Hepatocyte (in vitro differentiated cells): ENCODE measurements at regions not wholly inside any gene's neighbourhood (a gene's known extent, or its start where the extent isn't known, plus 50 kb on each side); places are given as distances from the start of the nearest gene placed in this dataset.
A peak's percentile ranks its signal among the peaks of the same experiment; 100 is the strongest.

ENCODE experiments used
- DNase-seq: peaks from one replicate; pipeline ENCODE4 v3.0.0-alpha.2; 2016; ENCODE audit warnings: low spot score
- H2AFZ ChIP-seq: fragments of 200-600 bp; sonication (generic); 2 replicates; pipeline ENCODE4 v1.6.0; 2016; ENCODE audit warnings: antibody characterized with exemption, mild to moderate bottlenecking
- H3K27ac ChIP-seq: fragments of 200-600 bp; sonication (generic); 2 replicates; pipeline ENCODE4 v1.5.1; 2016; ENCODE audit warnings: mild to moderate bottlenecking
- H3K27me3 ChIP-seq: fragments of 200-600 bp; sonication (generic); 2 replicates; pipeline ENCODE4 v1.6.1; 2016
- H3K36me3 ChIP-seq: fragments of 200-600 bp; sonication (generic); replicated peaks from 2 replicates; pipeline ENCODE4 v1.5.1; 2016; ENCODE audit warnings: low read depth; ENCODE audit not compliant: insufficient read depth
- H3K4me1 ChIP-seq: fragments of 200-600 bp; sonication (generic); 2 replicates; pipeline ENCODE4 v1.5.1; 2016; ENCODE audit warnings: mild to moderate bottlenecking, moderate library complexity; ENCODE audit not compliant: insufficient read depth
- H3K4me2 ChIP-seq: fragments of 200-600 bp; sonication (generic); 2 replicates; pipeline ENCODE4 v1.6.0; 2016
- H3K4me3 ChIP-seq: fragments of 200-600 bp; sonication (generic); 2 replicates; pipeline ENCODE4 v1.5.1; 2016; ENCODE audit warnings: mild to moderate bottlenecking
- H3K79me2 ChIP-seq: fragments of 200-600 bp; sonication (generic); 2 replicates; pipeline ENCODE4 v1.6.0; 2017; ENCODE audit warnings: mild to moderate bottlenecking
- H3K9me2 ChIP-seq: fragments of 200-600 bp; sonication (generic); replicated peaks from 2 replicates; pipeline ENCODE4 v1.6.0; 2017; ENCODE audit warnings: mild to moderate bottlenecking; ENCODE audit not compliant: insufficient read depth
- H3K9me3 ChIP-seq: fragments of 200-600 bp; sonication (generic); 2 replicates; pipeline ENCODE4 v1.5.1; 2016; ENCODE audit warnings: low read depth, mild to moderate bottlenecking
- H4K20me1 ChIP-seq: fragments of 200-600 bp; sonication (generic); 2 replicates; pipeline ENCODE4 v1.6.0; 2016; ENCODE audit warnings: mild to moderate bottlenecking; ENCODE audit not compliant: insufficient read depth, poor library complexity, severe bottlenecking
- CTCF ChIP-seq: fragments of 200-600 bp; sonication (generic); IDR thresholded peaks from 2 replicates; pipeline ENCODE4 v1.5.1; 2016; ENCODE audit warnings: antibody characterized with exemption, mild to moderate bottlenecking; ENCODE audit not compliant: poor library complexity
- EZH2 ChIP-seq: fragments of 200-600 bp; sonication (generic); IDR thresholded peaks from 2 replicates; pipeline ENCODE4 v1.6.1; 2016; ENCODE audit warnings: antibody characterized with exemption, mild to moderate bottlenecking, borderline replicate concordance
- EZH2phosphoT487 ChIP-seq: fragments of 200-600 bp; sonication (generic); IDR thresholded peaks from one replicate; pipeline ENCODE4 v1.6.1; 2018; ENCODE audit warnings: antibody characterized with exemption, mild to moderate bottlenecking, low read depth, moderate library complexity; ENCODE audit not compliant: unreplicated experiment, severe bottlenecking
- WGBS: methylation state at CpG from one replicate; pipeline ENCODE4 v1.1.6; 2016; ENCODE audit warnings: low lambda C conversion rate; ENCODE audit errors: missing lambda C conversion rate; 5-methylcytosine and 5-hydroxymethylcytosine counted together

GRCh38 chr12:63052696-63053095 lies 98.3 kb downstream of the AVPR1A start:
- no peak for TF ChIP-seq EZH2
- TF ChIP-seq CTCF: no peak
- no peak for TF ChIP-seq EZH2phosphoT487
- H2AFZ ChIP-seq: no peak overlapping the region
- no peak for DNase-seq

GRCh38 chr12:63047146-63047545 lies 103.9 kb downstream of the AVPR1A start:
- Histone ChIP-seq H3K27me3 (no peaks in the 10 kb centered on the region), H3K9me3 (no peaks in the 10 kb centered on the region), H3K9me2 (no peaks in the 10 kb centered on the region), H2AFZ (no peak overlapping the region), H3K4me3 (no peak overlapping the region), H3K36me3 (no peaks in the 10 kb centered on the region), H3K79me2 (no peaks in the 10 kb centered on the region), H3K4me2 (no peak overlapping the region), H4K20me1 (no peaks in the 10 kb centered on the region), H3K4me1 (no peaks in the 10 kb centered on the region), H3K27ac (no peak overlapping the region)
- 0% methylated on average over 1 of the region's 1 CpG for WGBS
- TF ChIP-seq EZH2 (no peak), EZH2phosphoT487 (no peak), CTCF (no peak)
- DNase-seq: no peak

More at GRCh38 chr12:63052696-63053095, 98.3 kb downstream of the AVPR1A start:
- no peaks in the 10 kb centered on the region for H3K36me3 ChIP-seq
- no peaks in the 10 kb centered on the region for H4K20me1 ChIP-seq
- no peak overlapping the region for H3K27ac ChIP-seq
- H3K4me2 ChIP-seq: no peak overlapping the region
- no peaks in the 10 kb centered on the region for H3K4me1 ChIP-seq
- no peaks in the 10 kb centered on the region for H3K9me3 ChIP-seq
- no peak overlapping the region for H3K4me3 ChIP-seq
- no peaks in the 10 kb centered on the region for H3K9me2 ChIP-seq
- no peaks in the 10 kb centered on the region for H3K27me3 ChIP-seq
- H3K79me2 ChIP-seq: no peaks in the 10 kb centered on the region

- no peaks in the 10 kb centered on the region for H3K36me3 ChIP-seq
- no peak overlapping the region for H3K4me2 ChIP-seq
- no peaks in the 10 kb centered on the region for H3K9me3 ChIP-seq
- H3K9me2 ChIP-seq: no peaks in the 10 kb centered on the region
- H3K4me3 ChIP-seq: no peak overlapping the region
- WGBS: 72% methylated on average over 4 of the region's 4 CpGs
- TF ChIP-seq CTCF: no peak
- no peak for TF ChIP-seq EZH2phosphoT487
- no peak for TF ChIP-seq EZH2
- no peaks in the 10 kb centered on the region for H3K27me3 ChIP-seq
- peak overlapping the region; percentile 31 for H3K27ac ChIP-seq
- no peak overlapping the region for H2AFZ ChIP-seq
- H4K20me1 ChIP-seq: no peaks in the 10 kb centered on the region
- peak; percentile 13 for DNase-seq
- H3K4me1 ChIP-seq: no peaks in the 10 kb centered on the region
- H3K79me2 ChIP-seq: no peaks in the 10 kb centered on the region
These were observed 105.8 kb downstream of the AVPR1A start for GRCh38 chr12:63045020-63045860.
